ENCODE measurements at regions not wholly inside any gene's neighbourhood (a gene's known extent, or its start where the extent isn't known, plus 50 kb on each side); places are given as distances from the start of the nearest gene placed in this dataset.

GRCh38 chr1:245036102-245036501, 118.7 kb upstream of the KIF26B start:
- ChIA-PET CTCF (no interaction called here), POLR2A (ENCODE audit: low non-redundant PET) (no interaction called here)
- no peak overlapping the region for H3K4me3 ChIP-seq (ENCODE audit: low read depth, low read length, poor library complexity, severe bottlenecking)
- TF ChIP-seq CTCF (conservative IDR thresholded peaks at IDR 0.05; ENCODE audit: low read depth, low read length) (no peak), EZH2 (IDR thresholded peaks at IDR 0.05; ENCODE audit: borderline replicate concordance, low read depth, low read length, poor library complexity, severe bottlenecking) (no peak)
- no peaks in the 10 kb centered on the region for H3K4me1 ChIP-seq (ENCODE audit: insufficient read depth, low read length, poor library complexity, severe bottlenecking)
- no peak for DNase-seq (ENCODE audit: low spot score)
- no peaks in the 10 kb centered on the region for H3K36me3 ChIP-seq (ENCODE audit: insufficient read depth, low read length, poor library complexity, severe bottlenecking)
- no TSS peak for BruUV-seq (replicated peaks)
- no peaks in the 10 kb centered on the region for H3K9me3 ChIP-seq (ENCODE audit: low read depth, low read length, poor library complexity, severe bottlenecking)
- no peak overlapping the region for H3K27ac ChIP-seq (ENCODE audit: low read depth, low read length, poor library complexity, severe bottlenecking)
- intact Hi-C loops (cut with micrococcal nuclease; ENCODE audit: unreplicated experiment): no loop called here
- H3K27me3 ChIP-seq (replicated peaks; ENCODE audit: insufficient read depth, low read depth, low read length, poor library complexity): no peaks in the 10 kb centered on the region

GRCh38 chr1:245031041-245031440, 123.7 kb upstream of the KIF26B start:
- intact Hi-C loops (cut with micrococcal nuclease; ENCODE audit: unreplicated experiment): no loop called here
- Histone ChIP-seq H3K9me3 (ENCODE audit: low read depth, low read length, poor library complexity, severe bottlenecking) (no peaks in the 10 kb centered on the region), H3K36me3 (ENCODE audit: insufficient read depth, low read length, poor library complexity, severe bottlenecking) (no peaks in the 10 kb centered on the region), H3K4me3 (ENCODE audit: low read depth, low read length, poor library complexity, severe bottlenecking) (no peak overlapping the region), H3K27ac (ENCODE audit: low read depth, low read length, poor library complexity, severe bottlenecking) (no peak overlapping the region), H3K27me3 (replicated peaks; ENCODE audit: insufficient read depth, low read depth, low read length, poor library complexity) (no peaks in the 10 kb centered on the region), H3K4me1 (ENCODE audit: insufficient read depth, low read length, poor library complexity, severe bottlenecking) (no peaks in the 10 kb centered on the region)
- POLR2A ChIA-PET (ENCODE audit: low non-redundant PET): no interaction called here
- TF ChIP-seq EZH2 (IDR thresholded peaks at IDR 0.05; ENCODE audit: borderline replicate concordance, low read depth, low read length, poor library complexity, severe bottlenecking) (no peak), CTCF (conservative IDR thresholded peaks at IDR 0.05; ENCODE audit: low read depth, low read length) (no peak)
- CTCF ChIA-PET: no interaction called here
- no peak for DNase-seq (ENCODE audit: low spot score)
- no TSS peak for BruUV-seq (replicated peaks)

- Histone ChIP-seq H3K4me1 (ENCODE audit: insufficient read depth, low read length, poor library complexity, severe bottlenecking) (no peaks in the 10 kb centered on the region), H3K27me3 (replicated peaks; ENCODE audit: insufficient read depth, low read depth, low read length, poor library complexity) (no peaks in the 10 kb centered on the region), H3K27ac (ENCODE audit: low read depth, low read length, poor library complexity, severe bottlenecking) (no peak overlapping the region), H3K4me3 (ENCODE audit: low read depth, low read length, poor library complexity, severe bottlenecking) (no peak overlapping the region), H3K36me3 (ENCODE audit: insufficient read depth, low read length, poor library complexity, severe bottlenecking) (no peaks in the 10 kb centered on the region), H3K9me3 (ENCODE audit: low read depth, low read length, poor library complexity, severe bottlenecking) (no peaks in the 10 kb centered on the region)
- no peak for TF ChIP-seq EZH2 (IDR thresholded peaks at IDR 0.05; ENCODE audit: borderline replicate concordance, low read depth, low read length, poor library complexity, severe bottlenecking)
- no peak for TF ChIP-seq CTCF (conservative IDR thresholded peaks at IDR 0.05; ENCODE audit: low read depth, low read length)
- BruUV-seq (replicated peaks): no TSS peak
- ChIA-PET POLR2A (ENCODE audit: low non-redundant PET) (no interaction called here), CTCF (no interaction called here)
- DNase-seq (ENCODE audit: low spot score): no peak
- intact Hi-C loops (cut with micrococcal nuclease; ENCODE audit: unreplicated experiment): no loop called here
These were observed 128.5 kb upstream of the KIF26B start for GRCh38 chr1:245026247-245026646.
